Stimulated activated CD8-positive, alpha-beta memory T cell treated with anti-CD3 and anti-CD28 coated beads, Interleukin-12 subunit alpha, Interleukin-12 subunit beta, amount 100 ng/mL, for 1 hour (primary cell): ENCODE measurements at regions not wholly inside any gene's neighbourhood (a gene's known extent, or its start where the extent isn't known, plus 50 kb on each side); places are given as distances from the start of the nearest gene placed in this dataset.
"Not testable (repeated sequence)": the region's sequence is repeated elsewhere in the genome, so short reads cannot be mapped to it uniquely, and the experiment has no call there.

Experiments used
- DNase-seq: peaks from one replicate; pipeline ENCODE4 v3.0.0-alpha.2; 2020; ENCODE audit warnings: low read depth

DNA sequence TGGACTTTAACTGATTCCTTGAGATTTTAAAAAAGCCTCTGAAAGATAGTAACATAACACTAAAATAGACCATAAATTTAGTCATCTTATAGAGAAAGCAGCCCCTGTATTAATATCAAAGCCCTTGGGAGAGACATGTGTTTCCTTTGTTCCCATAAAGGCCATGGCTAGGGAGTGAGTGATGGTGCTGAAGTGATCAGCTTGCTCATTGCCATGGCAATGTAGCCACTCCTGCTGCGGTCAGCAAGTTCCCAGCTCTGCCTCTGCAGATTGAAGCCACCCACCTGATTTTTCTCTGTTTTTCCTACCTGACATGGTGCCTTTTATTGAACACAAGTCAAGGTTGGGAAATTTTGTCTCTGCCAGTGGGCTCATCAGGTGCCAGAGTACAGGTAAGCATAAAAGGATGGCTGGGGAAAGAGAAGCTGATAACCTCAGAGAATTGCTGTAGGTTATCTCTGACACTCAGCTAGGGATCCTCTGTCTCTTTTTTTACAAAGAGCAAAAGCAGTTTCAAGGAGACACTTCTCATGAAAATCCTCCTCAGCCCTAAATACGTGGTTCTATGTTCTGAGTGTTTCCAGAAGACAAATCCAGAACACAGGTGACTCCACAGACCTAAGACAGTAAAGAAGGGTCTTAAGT, 296.3 kb upstream of the NMUR2 start:
- DNase-seq = no peak

DNA sequence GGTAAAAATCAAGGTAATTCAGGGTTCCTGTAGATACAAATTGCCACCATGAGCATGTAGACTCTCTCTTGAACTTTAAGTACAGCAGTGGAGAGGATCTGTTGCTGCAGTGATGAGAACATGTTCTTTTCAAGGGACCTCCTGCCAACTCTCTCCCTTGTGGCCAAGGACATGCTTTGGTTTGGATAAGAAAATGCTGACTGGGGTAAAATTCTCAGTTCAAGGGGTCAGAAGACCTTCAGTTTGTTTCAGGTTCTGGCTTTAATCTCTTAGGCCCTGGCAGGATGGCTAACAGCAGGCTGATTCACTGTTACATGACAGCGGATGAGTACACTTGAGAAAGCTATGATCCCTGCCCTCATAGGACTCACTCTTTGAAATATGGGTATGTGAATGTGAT, 299.2 kb upstream of the NMUR2 start:
- no peak for DNase-seq

DNA sequence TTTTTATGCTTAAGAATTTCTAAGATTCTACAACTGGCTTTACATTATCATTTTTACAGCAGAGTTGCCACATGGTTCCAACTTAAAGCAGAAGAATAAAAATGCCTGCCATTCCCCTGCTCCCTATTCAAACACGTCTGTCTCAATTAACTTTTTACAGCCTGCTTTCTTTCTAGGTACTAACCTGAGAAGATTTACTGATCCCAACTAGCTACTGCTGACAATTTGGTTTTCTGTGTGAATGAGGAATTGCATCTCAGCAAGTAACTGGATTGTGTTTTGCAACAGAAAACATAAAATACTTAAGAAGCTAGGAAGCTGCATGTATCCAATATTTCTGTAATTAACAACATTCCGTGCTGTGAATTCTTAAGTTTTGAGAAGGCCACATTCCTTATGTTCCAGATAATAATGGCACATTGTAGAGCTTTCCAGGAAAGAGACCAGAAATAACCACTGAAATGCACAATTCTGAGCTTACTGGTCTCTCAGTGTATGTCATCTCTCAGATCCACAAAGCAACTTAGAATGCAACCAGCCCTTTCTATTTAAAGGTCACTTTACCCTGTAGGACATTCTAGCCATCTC, 306.8 kb upstream of the NMUR2 start:
- no peak for DNase-seq

DNA sequence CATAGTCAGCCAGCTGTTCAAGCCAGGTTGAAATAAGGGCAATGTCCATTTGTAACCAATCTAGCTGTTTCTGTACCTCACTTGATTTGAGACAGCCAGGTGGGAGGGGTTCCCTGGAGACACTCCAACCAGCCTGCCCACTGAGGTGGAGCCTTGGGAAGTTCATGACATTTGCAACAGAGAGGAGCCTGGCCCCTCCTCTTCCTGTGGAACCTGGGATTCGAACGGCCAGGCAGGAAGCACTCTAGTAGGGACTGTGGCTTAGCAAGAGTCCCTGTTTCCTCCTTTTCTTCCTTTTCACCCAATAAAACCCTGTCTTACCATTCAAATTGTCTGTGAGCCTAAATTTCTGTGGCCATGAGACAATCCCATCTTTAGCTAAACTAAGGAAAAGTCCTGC, 312.3 kb upstream of the NMUR2 start:
- no peak for DNase-seq

DNA sequence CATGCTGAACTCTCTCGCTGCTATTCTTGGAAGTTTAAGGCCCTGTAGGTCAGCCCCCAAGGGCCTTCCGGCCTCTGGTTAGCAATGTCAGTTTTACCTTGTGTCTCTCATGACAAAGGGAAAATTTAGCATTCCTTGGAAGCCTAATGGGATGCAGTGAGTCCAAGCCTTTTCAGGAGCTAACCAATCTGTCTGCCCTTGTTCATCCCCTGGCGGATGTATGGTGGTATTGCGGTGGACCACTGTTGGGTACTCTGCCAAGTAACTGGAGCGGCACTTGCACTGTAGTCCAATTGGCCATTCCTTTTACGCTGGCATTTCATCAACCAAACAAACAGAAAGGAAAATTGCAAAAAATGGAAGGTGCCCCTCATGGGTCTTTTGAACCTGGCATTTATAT, 318.4 kb upstream of the NMUR2 start:
- DNase-seq = no peak

DNA sequence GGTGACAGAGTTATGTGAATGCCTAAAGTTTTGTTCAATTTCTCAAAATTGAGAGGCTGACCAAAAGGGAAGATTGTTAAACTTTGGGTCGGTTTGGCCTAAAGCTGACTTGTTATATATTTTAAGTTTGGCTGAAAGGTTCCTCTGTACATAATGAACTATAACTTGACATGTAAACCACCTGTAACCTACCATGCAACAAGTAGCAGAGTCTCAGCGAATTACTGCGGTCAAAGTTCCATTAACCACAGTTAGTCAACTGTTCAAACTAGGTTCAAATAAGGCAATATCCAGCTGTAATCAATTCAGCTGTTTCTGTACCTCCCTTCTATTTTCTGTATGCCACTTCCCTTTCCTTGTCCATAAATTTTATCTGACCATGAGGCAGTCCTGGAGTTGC, 325.1 kb upstream of the NMUR2 start:
- DNase-seq = no peak

DNA sequence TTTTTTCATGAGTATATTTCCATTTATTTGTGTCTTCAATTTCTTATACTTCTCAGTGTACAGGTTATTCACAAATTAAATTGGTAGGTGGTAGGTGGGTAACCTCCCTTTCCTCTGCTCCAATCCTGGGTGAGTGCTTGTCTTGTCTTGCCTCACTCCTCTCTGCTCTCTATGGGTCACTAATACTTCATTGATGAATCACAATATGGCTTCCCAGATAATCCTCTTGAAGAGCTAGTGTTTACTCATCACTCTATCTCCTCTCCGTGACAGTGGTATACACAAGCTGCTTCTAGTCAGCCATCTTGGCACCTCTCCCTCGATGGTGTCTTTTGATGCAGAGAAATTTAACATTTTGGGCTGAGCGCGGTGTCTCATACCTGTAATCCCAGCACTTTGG, 331.8 kb upstream of the NMUR2 start:
- DNase-seq = no peak

DNA sequence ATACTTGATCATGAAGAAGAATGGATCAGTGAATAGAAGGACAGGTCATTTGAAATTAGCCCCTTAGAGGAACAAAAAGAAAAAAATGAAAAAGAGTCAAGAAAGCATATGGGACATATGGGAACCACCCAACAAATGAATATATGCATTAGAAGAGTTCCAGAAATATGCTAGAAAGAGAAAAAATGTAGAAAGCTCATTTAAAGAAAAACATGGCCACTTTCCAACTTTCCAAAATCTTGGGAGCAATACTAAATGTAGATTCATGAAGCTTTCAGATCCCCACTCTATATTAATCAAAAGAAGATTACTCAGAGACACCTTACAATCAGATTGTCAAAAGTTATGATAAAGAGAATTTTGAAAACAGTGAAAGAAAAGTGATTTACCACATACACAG, 334.8 kb upstream of the NMUR2 start:
- no peak for DNase-seq

DNA sequence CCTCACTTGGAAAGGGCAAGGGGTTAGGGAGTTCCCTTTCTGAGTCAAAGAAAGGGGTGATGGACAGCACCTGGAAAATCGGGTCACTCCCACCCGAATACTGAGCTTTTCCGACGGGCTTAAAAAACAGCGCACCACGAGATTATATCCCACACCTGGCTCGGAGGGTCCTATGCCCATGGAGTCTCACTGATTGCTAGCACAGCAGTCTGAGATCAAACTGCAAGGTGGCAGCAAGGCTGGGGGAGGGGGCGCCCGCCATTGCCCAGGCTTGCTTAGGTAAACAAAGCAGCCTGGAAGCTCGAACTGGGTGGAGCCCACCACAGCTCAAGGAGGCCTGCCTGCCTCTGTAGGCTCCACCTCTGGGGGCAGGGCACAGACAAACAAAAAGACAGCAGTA, 336.0 kb upstream of the NMUR2 start:
- not testable (repeated sequence) for DNase-seq

DNA sequence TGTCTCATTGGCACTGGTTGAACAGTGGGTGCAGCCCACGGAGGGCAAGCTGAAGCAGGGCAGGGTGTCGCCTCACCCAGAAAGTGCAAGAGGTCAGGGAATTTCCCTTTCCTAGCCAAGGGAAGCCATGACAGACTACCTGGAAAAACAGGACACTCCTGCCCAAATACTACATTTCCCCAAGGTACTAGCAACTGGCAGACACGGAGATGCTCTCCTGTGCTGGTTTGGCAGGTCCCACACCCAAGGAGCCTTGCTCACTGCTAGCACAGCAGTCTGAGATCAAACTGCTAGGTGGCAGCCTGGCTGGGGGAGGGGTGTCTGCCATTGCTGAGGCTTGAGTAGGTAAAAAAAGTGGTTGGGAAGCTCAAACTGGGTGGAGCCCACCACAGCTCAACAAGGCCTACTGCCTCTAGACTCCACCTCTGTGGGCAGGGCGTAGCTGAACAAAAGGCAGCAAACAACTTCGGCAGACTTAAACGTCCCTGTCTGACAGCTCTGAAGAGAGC, 382.7 kb upstream of the NMUR2 start:
- DNase-seq = not testable (repeated sequence)

DNA sequence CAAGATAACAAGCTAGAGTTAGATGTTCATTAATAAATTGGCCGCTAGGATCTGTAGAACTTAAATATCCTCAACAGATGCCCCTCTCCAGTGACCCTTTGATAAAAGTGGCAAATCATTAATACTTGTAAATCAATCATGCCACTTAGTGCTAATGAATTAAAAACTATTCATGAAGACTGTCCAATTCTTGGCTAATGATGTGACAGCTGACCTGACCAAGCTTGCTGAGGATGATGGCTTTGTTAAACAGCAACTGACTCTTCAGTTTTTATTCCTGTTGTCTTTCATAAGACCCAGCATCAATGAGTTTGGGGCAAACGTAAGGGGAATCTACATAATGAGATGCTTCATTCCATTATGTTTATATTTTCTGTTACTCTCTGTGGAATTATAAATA, 396.8 kb upstream of the NMUR2 start:
- DNase-seq = no peak

DNA sequence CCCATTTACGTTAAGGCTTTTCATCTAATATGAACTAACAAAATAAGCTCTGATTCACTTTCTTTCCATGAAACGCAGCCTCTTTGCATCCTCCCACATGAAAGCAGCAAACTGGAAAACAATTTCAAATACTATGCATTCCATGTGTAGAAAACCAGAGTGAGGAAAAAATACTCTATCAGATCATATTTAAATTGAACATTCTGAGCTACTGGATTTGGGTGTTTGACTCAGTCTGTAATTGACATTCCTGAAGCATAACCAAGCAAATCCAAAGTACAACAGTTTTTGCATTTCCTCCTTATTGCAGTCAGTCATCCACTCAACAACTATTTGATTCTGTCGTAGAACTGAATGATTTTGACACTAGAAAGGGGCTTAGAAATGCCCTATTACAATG, 399.1 kb upstream of the NMUR2 start:
- DNase-seq = no peak

DNA sequence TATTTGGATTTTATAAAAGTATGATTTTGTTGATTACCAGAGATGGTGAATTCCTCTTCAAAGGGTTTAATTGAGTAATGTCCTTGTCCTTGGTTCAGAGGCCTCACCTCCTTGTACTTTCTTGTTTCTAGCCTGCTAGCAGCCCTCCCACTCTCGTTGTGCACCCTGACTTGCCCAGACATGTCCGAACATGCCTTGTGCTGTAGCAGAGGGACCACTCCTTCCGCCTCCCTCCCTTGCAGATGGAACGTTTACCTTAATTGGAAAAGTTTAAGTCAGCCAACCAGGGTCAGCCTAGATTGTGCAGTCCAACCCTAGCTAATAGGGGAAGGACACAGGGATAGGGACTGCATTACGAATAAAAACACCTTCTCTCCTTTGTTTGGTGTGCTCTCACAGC, 406.9 kb upstream of the NMUR2 start:
- no peak for DNase-seq

DNA sequence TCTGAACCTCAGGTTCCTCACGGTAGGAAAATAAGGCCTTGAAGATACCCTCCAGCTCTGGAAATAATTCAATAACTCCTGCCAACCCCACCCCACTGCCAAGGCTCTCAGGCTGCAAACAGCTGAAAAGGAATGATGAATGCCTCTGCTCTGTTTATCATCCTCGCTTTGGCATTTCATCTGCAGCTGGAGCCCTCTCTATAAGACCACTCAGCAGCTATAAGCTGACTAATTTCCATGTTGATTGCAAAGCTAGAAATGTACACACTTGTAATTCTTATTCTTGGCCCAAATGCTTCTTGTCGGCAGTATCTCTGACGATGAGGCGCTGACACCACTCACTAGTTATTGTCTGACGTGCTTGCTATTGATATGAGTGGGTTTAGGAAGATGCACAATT, 408.4 kb upstream of the NMUR2 start:
- no peak for DNase-seq

DNA sequence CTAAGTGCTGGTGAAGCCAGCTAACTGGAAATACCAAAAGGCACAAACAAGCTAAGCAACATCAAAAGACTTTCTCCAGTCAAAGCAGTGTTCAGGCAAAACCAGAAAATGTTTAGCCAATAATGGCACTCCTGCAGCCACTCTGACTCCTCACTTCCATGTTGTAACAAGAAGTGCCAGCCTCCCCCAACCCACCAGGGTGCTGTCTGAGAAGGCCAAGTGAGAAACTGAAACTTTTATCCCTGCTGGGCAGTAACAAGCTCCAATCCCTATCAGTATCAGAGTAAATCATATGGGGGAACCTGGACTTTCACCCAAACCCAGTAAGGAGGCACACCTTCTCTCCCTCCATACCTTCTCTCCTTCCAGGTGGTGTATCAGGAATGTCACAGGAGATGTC, 414.8 kb upstream of the NMUR2 start:
- no peak for DNase-seq

DNA sequence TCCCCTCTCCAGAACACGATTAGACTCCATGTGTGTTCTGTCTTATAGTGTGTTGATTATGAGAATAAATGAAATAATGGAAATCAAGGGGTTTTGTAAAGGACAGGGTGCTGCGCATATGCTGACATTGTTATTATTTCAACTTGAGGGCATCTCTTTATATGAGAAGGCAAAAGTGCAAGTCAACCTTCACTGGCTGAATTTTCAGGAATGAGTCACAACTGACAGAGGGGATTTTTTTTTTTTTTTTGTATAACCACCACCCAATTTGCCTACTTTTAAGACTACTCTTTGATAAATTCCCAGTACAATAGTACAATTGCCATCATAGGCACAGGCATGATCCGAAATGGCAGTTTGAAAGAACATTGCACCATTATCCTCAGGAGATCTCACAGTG, 419.2 kb upstream of the NMUR2 start:
- no peak for DNase-seq

DNA sequence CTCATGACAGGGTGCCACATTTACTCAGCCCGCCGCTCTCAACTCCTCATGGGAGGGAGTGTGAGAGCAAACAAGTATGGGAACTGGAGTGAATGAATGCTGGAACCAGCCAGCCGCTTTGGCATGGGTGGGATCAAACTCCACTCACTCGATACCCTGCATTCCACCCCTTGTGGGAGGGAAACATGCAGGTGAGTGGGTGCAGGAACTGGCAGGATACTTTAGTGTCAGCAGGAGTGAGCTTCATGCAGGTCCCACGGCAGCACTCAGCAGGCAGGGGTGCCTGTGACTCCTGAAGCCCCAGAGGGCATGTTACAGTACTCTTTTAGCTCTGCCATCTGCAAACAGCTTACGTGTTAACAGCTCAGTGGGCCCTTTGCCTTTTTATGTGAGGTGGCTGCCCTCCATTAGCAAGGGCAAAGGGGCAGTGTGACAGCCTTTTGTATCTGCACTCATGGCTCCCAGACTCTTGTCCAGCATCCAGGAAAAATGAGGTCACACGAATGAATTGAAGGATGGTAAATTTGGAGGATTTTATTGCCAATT, 433.2 kb upstream of the NMUR2 start:
- DNase-seq = no peak

DNA sequence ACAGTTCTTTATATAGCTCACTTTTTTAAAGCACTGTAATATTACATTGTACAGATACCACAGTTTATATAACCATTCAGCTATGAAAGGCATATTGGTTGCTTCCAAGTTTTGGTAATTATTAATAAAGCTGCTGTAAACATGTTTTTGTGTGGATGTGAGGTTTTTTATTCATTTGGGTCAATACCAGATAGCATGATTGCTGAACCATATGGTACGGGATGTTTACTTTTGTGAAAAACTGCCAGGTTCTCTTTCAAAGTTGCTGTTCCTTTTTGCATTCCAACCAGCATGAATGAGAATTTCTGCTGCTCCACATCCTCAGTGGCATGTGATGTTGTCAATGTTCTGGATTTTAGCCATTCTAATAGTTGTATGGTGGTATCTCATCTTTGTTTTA, 439.6 kb upstream of the NMUR2 start:
- no peak for DNase-seq

DNA sequence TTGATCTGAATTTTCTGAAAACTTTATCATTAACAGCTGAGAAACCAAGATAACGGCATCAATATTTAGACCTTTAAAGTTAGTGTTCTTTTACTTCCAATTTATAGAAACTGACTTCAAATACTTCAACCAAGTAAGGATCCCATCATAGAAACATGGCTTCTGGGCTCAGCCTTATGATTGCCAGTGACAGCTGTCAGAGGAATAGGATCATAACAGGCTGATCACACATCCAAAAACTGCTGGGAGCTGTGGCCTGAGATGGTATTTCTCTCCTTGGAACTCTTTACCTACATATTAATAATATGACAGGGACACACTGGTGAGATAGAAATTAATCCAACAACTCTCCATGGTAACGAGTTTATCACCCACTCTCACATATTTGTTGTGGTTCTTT, 448.3 kb upstream of the NMUR2 start:
- no peak for DNase-seq

DNA sequence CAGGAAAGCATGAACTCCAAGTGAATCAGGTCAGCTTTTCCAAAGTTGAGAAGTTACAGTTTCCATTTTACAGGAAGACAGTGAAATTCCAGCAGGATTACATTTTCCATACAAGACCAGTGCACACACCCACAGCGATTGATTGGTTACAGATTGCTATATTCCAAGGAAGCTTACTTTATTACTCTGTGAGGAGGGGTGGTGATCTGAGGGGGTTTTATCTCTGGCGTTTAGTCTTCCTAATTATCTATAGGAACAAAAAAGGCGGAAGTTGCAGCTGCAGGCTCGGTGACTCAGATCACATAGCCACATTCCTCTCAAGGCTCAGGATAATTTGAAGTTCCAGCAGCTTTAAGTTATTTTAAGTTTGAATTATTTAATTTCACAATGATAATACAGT, 450.4 kb upstream of the NMUR2 start:
- DNase-seq = no peak

DNA sequence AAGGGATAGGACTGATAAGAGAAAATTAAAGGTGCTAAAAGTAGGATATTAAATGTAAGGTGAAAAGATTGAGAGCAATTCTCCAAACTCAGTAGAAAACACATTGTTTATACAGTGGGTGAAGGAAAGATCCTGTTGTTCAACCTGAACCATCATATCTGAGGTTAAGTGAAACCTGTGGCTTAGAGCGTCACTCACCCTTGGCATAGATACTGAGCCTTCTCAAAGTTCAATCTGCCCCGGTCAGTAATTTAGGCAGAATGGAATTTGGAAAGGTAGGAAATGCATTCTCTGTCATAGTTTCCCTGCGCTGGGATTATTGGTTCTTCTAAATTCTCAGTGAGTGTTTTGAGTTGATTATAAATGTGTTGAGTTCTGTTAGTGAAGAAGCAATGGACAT, 456.2 kb upstream of the NMUR2 start:
- no peak for DNase-seq

DNA sequence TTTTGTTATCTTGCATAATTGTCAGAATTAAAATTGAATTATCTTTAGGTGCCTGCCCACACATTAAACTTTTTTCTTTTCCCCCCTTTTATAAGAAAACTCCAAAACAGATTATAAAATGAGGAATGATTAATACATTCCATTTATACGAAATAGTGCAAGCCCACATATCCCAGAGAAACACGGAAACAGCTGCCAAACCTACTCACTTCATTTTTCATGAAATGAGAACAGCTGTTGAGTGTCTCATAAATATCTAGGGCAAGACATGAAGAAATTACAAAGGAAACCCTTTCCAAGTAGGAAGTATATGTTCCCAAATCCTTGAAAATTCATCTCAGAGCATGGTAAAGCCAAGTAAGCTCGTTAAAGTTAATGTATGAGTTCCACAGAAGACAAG, 459.4 kb upstream of the NMUR2 start:
- DNase-seq = no peak

DNA sequence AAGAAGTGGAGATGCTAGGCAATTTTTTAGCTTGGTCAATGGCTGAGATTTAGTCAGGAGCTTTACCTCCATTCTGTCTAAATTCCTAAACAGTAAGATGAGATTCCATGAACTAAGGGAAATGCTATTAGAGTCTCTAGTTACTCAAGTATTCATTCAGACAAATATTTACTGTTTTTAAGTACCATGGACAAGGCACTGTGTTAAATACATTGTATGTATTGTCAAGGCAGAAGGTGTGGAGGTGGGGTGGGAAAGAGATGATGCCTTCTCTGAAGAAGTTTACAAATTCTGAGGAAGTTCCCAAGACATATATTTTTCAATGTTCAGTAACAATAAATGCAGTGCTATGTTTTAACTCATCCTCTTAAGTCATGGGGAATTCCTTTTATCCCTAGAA, 459.9 kb upstream of the NMUR2 start:
- no peak for DNase-seq

DNA sequence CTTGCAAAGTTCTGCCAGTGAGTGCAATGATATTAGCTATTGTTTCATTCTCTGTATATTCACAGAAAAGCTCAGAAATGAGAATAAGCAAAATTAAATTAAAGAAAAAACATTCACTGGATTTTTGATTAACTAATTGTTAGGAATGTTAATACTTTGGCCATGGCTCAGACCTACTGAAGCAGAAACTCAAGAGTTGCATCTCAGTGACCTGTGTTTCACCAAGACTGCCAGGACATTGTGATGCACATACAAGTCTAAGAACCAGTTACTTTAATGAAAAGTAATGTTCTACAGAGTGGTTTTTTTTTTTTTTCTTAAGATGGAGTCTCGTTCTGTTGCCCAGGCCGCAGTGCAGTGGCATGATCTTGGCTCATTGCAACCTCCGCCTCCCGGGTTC, 464.9 kb upstream of the NMUR2 start:
- DNase-seq = no peak
